H1 (cell line): ENCODE measurements at regions not wholly inside any gene's neighbourhood (a gene's known extent, or its start where the extent isn't known, plus 50 kb on each side); places are given as distances from the start of the nearest gene placed in this dataset.

Experiments
- CTCF ChIA-PET: fragments of 300-600 bp; sonication (Branson Sonifier 250); formaldehyde crosslinking; loops from one replicate; lab custom pipeline; 2021; ENCODE audit not compliant: partially characterized antibody; lab: Charles Lee
- POLR2A ChIA-PET: fragments of 300-600 bp; sonication (Branson Sonifier 250); formaldehyde crosslinking; loops from one replicate; lab custom pipeline; 2021; ENCODE audit warnings: inconsistent platforms; ENCODE audit not compliant: partially characterized antibody; lab: Charles Lee
- DNase-seq, 2 experiments: peaks; one replicate each; pipeline versions ENCODE4 v3.0.0 to v3.0.0-alpha.2; 2010 to 2022; ENCODE audit warnings: low spot score in 2 of 2, low read depth in 1 of 2, mixed read lengths in 1 of 2
- FAIRE-seq: peaks from 2 replicates; lab custom pipeline; 2011; peaks lifted over from hg19 to GRCh38; lab: Jason Lieb, UNC
- H2AFZ ChIP-seq: 2 replicates; pipeline ENCODE4 v1.8.1; 2012; ENCODE audit warnings: low read length, inconsistent platforms
- H2AK5ac ChIP-seq: 2 replicates; pipeline ENCODE4 v1.6.1; 2013; ENCODE audit warnings: low read depth, low read length
- H2BK120ac ChIP-seq: replicated peaks from 2 replicates; pipeline ENCODE3; 2013; ENCODE audit warnings: low read depth, low read length, inconsistent platforms
- H2BK12ac ChIP-seq: 2 replicates; pipeline ENCODE4 v1.6.1; 2013; ENCODE audit warnings: low read depth, low read length
- H2BK15ac ChIP-seq: 2 replicates; pipeline ENCODE4 v1.6.1; 2013; ENCODE audit warnings: low read length
- H2BK20ac ChIP-seq: 2 replicates; pipeline ENCODE4 v1.6.1; 2013; ENCODE audit warnings: low read length
- H2BK5ac ChIP-seq: 2 replicates; pipeline ENCODE4 v1.6.1; 2013; ENCODE audit warnings: low read depth, low read length
- H3K14ac ChIP-seq: 2 replicates; pipeline ENCODE4 v1.6.1; 2013; ENCODE audit warnings: inconsistent platforms; ENCODE audit not compliant: insufficient read length
- H3K18ac ChIP-seq: 2 replicates; pipeline ENCODE4 v1.6.1; 2013; ENCODE audit warnings: low read length; ENCODE audit errors: extremely low read depth
- H3K23ac ChIP-seq: 2 replicates; pipeline ENCODE4 v1.6.1; 2013; ENCODE audit warnings: inconsistent platforms; ENCODE audit not compliant: insufficient read length
- H3K23me2 ChIP-seq: 2 replicates; pipeline ENCODE4 v1.6.1; 2013; ENCODE audit warnings: low read depth, low read length
- H3K27ac ChIP-seq: 2 replicates; pipeline ENCODE4 v1.6.1; 2011; ENCODE audit warnings: low read depth, low read length, inconsistent platforms
- H3K27me3 ChIP-seq, 4 experiments: replicated peaks in 1 of 4; 1 replicate in 1 of 4; 2 replicates in 3 of 4; pipeline versions ENCODE4 v1.6.1 to v1.8.1; 2011 to 2013; ENCODE audit warnings: low read length in 3 of 4, mild to moderate bottlenecking in 3 of 4, inconsistent platforms in 2 of 4, mixed read lengths in 2 of 4, moderate library complexity in 1 of 4; ENCODE audit not compliant: control insufficient read depth in 3 of 4, insufficient read depth in 3 of 4; ENCODE audit errors: extremely low read depth in 1 of 4
- H3K36me3 ChIP-seq, 4 experiments: 2 replicates each; pipeline versions ENCODE4 v1.6.1 to v1.8.1; 2011 to 2013; ENCODE audit warnings: mild to moderate bottlenecking in 4 of 4, low read length in 3 of 4, moderate library complexity in 2 of 4, control low read depth in 1 of 4, inconsistent platforms in 1 of 4; ENCODE audit not compliant: insufficient read depth in 4 of 4, control insufficient read depth in 2 of 4
- H3K4ac ChIP-seq: replicated peaks from 2 replicates; pipeline ENCODE3; 2013; ENCODE audit warnings: low read length, low read depth, mixed read lengths, inconsistent platforms; ENCODE audit not compliant: insufficient read length
- H3K4me1 ChIP-seq, 4 experiments: replicated peaks in 1 of 4; 1 replicate in 1 of 4; 2 replicates in 3 of 4; pipeline versions ENCODE4 v1.6.1 to v1.8.1; 2011 to 2013; ENCODE audit warnings: low read length in 3 of 4, inconsistent platforms in 2 of 4, mixed read lengths in 1 of 4; ENCODE audit not compliant: insufficient read depth in 4 of 4, control insufficient read depth in 3 of 4
- H3K4me2 ChIP-seq, 2 experiments: 2 replicates each; pipeline versions ENCODE4 v1.6.1 to v1.8.1; 2011 to 2013; ENCODE audit warnings: low read depth in 2 of 2, low read length in 2 of 2, control low read depth in 1 of 2, inconsistent platforms in 1 of 2, mild to moderate bottlenecking in 1 of 2; ENCODE audit not compliant: insufficient read depth in 1 of 2
- H3K4me3 ChIP-seq, 4 experiments: fragments of 200-600, 300-600 bp in 1 of 4; sonication (generic), shearing (Covaris generic), sonication (Bioruptor Twin) in 1 of 4; 2 replicates each; pipeline versions ENCODE4 v1.5.1 to v1.8.1; 2011 to 2016; ENCODE audit warnings: low read length in 4 of 4, low read depth in 3 of 4, control low read depth in 2 of 4, inconsistent platforms in 2 of 4, mild to moderate bottlenecking in 2 of 4, mixed read lengths in 1 of 4, moderate library complexity in 1 of 4; ENCODE audit not compliant: insufficient read depth in 2 of 4; ENCODE audit errors: extremely low read depth in 1 of 4
- H3K56ac ChIP-seq: replicated peaks from 2 replicates; pipeline ENCODE3; 2013; ENCODE audit warnings: low read depth, mild to moderate bottlenecking, mixed read lengths, low read length, inconsistent platforms; ENCODE audit not compliant: insufficient read length
- H3K79me1 ChIP-seq: 2 replicates; pipeline ENCODE4 v1.6.1; 2013; ENCODE audit warnings: low read depth, low read length, control low read depth
- H3K79me2 ChIP-seq, 2 experiments: 2 replicates each; pipeline versions ENCODE4 v1.6.1 to v1.8.1; 2012 to 2013; ENCODE audit warnings: low read length in 2 of 2, mild to moderate bottlenecking in 2 of 2, inconsistent platforms in 1 of 2; ENCODE audit not compliant: insufficient read depth in 2 of 2, control insufficient read depth in 1 of 2
- H3K9ac ChIP-seq, 4 experiments: replicated peaks in 1 of 4; 1 replicate in 1 of 4; 2 replicates in 3 of 4; pipeline versions ENCODE4 v1.6.1 to v1.8.1; 2011 to 2013; ENCODE audit warnings: low read depth in 3 of 4, low read length in 3 of 4, control low read depth in 2 of 4, mild to moderate bottlenecking in 2 of 4, moderate library complexity in 2 of 4, inconsistent platforms in 1 of 4; ENCODE audit errors: extremely low read depth in 1 of 4
- H3K9me3 ChIP-seq, 2 experiments: 2 replicates each; pipeline versions ENCODE4 v1.6.1 to v1.8.1; 2012 to 2013; ENCODE audit warnings: mild to moderate bottlenecking in 2 of 2, moderate library complexity in 2 of 2, control low read depth in 1 of 2, inconsistent platforms in 1 of 2, low read depth in 1 of 2, low read length in 1 of 2, mixed read lengths in 1 of 2; ENCODE audit not compliant: insufficient read depth in 2 of 2
- H4K20me1 ChIP-seq, 2 experiments: replicated peaks in 1 of 2; 2 replicates each; pipeline versions ENCODE3 to v1.8.1; 2011 to 2013; ENCODE audit warnings: inconsistent platforms in 2 of 2, low read length in 2 of 2, mild to moderate bottlenecking in 1 of 2; ENCODE audit not compliant: insufficient read depth in 2 of 2, control insufficient read depth in 1 of 2
- H4K5ac ChIP-seq: 2 replicates; pipeline ENCODE4 v1.6.1; 2013; ENCODE audit warnings: low read length, low read depth, mixed read lengths, inconsistent platforms; ENCODE audit not compliant: insufficient read length
- H4K8ac ChIP-seq: 2 replicates; pipeline ENCODE4 v1.8.0; 2013; ENCODE audit warnings: mild to moderate bottlenecking, moderate library complexity, low read length, inconsistent platforms; ENCODE audit not compliant: insufficient read depth; ENCODE audit errors: extremely low read depth
- H4K91ac ChIP-seq: replicated peaks from 2 replicates; pipeline ENCODE3; 2013; ENCODE audit warnings: low read length, mixed read lengths, inconsistent platforms; ENCODE audit not compliant: insufficient read length
- ATF2 ChIP-seq: IDR thresholded peaks from 2 replicates; pipeline ENCODE4 v1.6.1; 2012; ENCODE audit warnings: low read length, inconsistent platforms
- BRCA1 ChIP-seq: IDR thresholded peaks from 2 replicates; pipeline ENCODE4 v1.6.1; 2012; ENCODE audit warnings: low read depth, low read length, improper control_type of control experiment
- POLR2AphosphoS5 ChIP-seq: IDR thresholded peaks from 2 replicates; pipeline ENCODE4 v1.6.1; 2011; ENCODE audit warnings: low read depth, low read length
- RFX5 ChIP-seq: IDR thresholded peaks from 2 replicates; pipeline ENCODE4 v1.6.1; 2011; ENCODE audit warnings: low read depth, low read length, improper control_type of control experiment, borderline replicate concordance
- WGBS, 2 experiments: shearing (Covaris generic) in 1 of 2; methylation state at CpG; one replicate each; pipeline versions ENCODE4 v1.1.6 to v1.1.7; 2013 to 2015; ENCODE audit warnings: low lambda C conversion rate in 2 of 2, mixed read lengths in 2 of 2, inconsistent platforms in 1 of 2, low coverage in 1 of 2, missing lambda C conversion rate in 1 of 2; ENCODE audit not compliant: insufficient replicate concordance in 2 of 2, insufficient coverage in 1 of 2, insufficient read length in 1 of 2; ENCODE audit errors: extremely low coverage in 1 of 2, missing lambda C conversion rate in 1 of 2; 5-methylcytosine and 5-hydroxymethylcytosine counted together

GRCh38 chrX:150086371-150086770 lies 148.1 kb upstream of the EOLA2 start:
- no peaks in the 10 kb centered on the region for H4K20me1 ChIP-seq
- no peaks in the 10 kb centered on the region for H3K9me3 ChIP-seq
- no peak for TF ChIP-seq ATF2
- no peak for TF ChIP-seq POLR2AphosphoS5
- TF ChIP-seq RFX5, result no peak
- no peak for TF ChIP-seq BRCA1
- H3K4me3 ChIP-seq, result no peak overlapping the region
- no peak overlapping the region for H3K18ac ChIP-seq
- H3K4me1 ChIP-seq, result no peaks in the 10 kb centered on the region
- no peak overlapping the region for H2BK20ac ChIP-seq
- no peak for DNase-seq
- no peaks in the 10 kb centered on the region for H3K23me2 ChIP-seq
- no peak overlapping the region for H4K8ac ChIP-seq
- POLR2A ChIA-PET, result no interaction called here
- H2AK5ac ChIP-seq, result no peak overlapping the region
- H2BK15ac ChIP-seq, result no peak overlapping the region
- H2BK12ac ChIP-seq, result no peak overlapping the region
- H3K56ac ChIP-seq, result no peak overlapping the region
- no peak overlapping the region for H3K23ac ChIP-seq
- no peak overlapping the region for H3K9ac ChIP-seq
- no peak overlapping the region for H3K4ac ChIP-seq
- H3K4me2 ChIP-seq, result no peak overlapping the region
- H4K91ac ChIP-seq, result no peak overlapping the region
- no peaks in the 10 kb centered on the region for H3K79me1 ChIP-seq
- no peak overlapping the region for H2BK120ac ChIP-seq
- H2AFZ ChIP-seq, result no peak overlapping the region
- no peaks in the 10 kb centered on the region for H3K36me3 ChIP-seq
- FAIRE-seq, result no peak
- H3K14ac ChIP-seq, result no peak overlapping the region
- whole genome bisulfite sequencing, 2 experiments, result 92% methylated on average over 2 of the region's 2 CpGs; no CpG with 5 or more reads in 1 of the 2 experiments
- no peak overlapping the region for H2BK5ac ChIP-seq
- no peaks in the 10 kb centered on the region for H3K27me3 ChIP-seq
- H3K79me2 ChIP-seq, result no peaks in the 10 kb centered on the region
- H4K5ac ChIP-seq, result no peak overlapping the region
- CTCF ChIA-PET, result no interaction called here
- no peak overlapping the region for H3K27ac ChIP-seq
